Keratinocyte (primary cell): ENCODE measurements at regions not wholly inside any gene's neighbourhood (a gene's known extent, or its start where the extent isn't known, plus 50 kb on each side); places are given as distances from the start of the nearest gene placed in this dataset.

ENCODE experiments used
- DNase-seq: peaks from one replicate; pipeline ENCODE4 v3.0.0-alpha.2; 2011; ENCODE audit warnings: low read depth, missing footprints, low spot score
- FAIRE-seq: peaks from 2 replicates; lab custom pipeline; 2011; peaks lifted over from hg19 to GRCh38; lab: Jason Lieb, UNC
- H2AFZ ChIP-seq: 2 replicates; pipeline ENCODE4 v1.6.0; 2012; ENCODE audit warnings: low read length, control low read depth, inconsistent platforms; ENCODE audit not compliant: control insufficient read depth
- H3K27ac ChIP-seq: 2 replicates; pipeline ENCODE4 v1.5.1; 2011; ENCODE audit warnings: low read length; ENCODE audit not compliant: control insufficient read depth, insufficient read depth
- H3K27me3 ChIP-seq: 3 replicates; pipeline ENCODE4 v1.6.0; 2011; ENCODE audit warnings: low read length; ENCODE audit not compliant: control insufficient read depth, insufficient read depth; ENCODE audit errors: extremely low read depth
- H3K36me3 ChIP-seq, 2 experiments: 2 replicates in 1 of 2; 3 replicates in 1 of 2; pipeline ENCODE4 v1.5.1; 2011; ENCODE audit warnings: low read length in 2 of 2, mild to moderate bottlenecking in 1 of 2; ENCODE audit not compliant: control insufficient read depth in 2 of 2, insufficient read depth in 2 of 2; ENCODE audit errors: extremely low read depth in 1 of 2
- H3K4me1 ChIP-seq: 3 replicates; pipeline ENCODE4 v1.5.1; 2011; ENCODE audit warnings: low read length; ENCODE audit not compliant: control insufficient read depth, insufficient read depth; ENCODE audit errors: extremely low read depth
- H3K4me2 ChIP-seq: 3 replicates; pipeline ENCODE4 v1.6.0; 2011; ENCODE audit warnings: low read depth, low read length; ENCODE audit not compliant: control insufficient read depth, insufficient read depth; ENCODE audit errors: extremely low read depth
- H3K4me3 ChIP-seq, 3 experiments: fragments of 200-600 bp in 1 of 3; sonication (generic) in 1 of 3; 2 replicates in 2 of 3; 3 replicates in 1 of 3; pipeline ENCODE4 v1.5.1; 2011 to 2016; ENCODE audit warnings: low read length in 3 of 3, mild to moderate bottlenecking in 3 of 3, control low read depth in 2 of 3, inconsistent platforms in 1 of 3, low read depth in 1 of 3, mixed read lengths in 1 of 3, mixed run types in 1 of 3, moderate library complexity in 1 of 3; ENCODE audit not compliant: control insufficient read depth in 2 of 3, insufficient read depth in 2 of 3; ENCODE audit errors: extremely low read depth in 1 of 3
- H3K79me2 ChIP-seq: 2 replicates; pipeline ENCODE4 v1.6.0; 2012; ENCODE audit warnings: low read length; ENCODE audit not compliant: control insufficient read depth, insufficient read depth
- H3K9ac ChIP-seq: 3 replicates; pipeline ENCODE4 v1.6.0; 2011; ENCODE audit warnings: low read length; ENCODE audit not compliant: control insufficient read depth, insufficient read depth; ENCODE audit errors: extremely low read depth
- H3K9me1 ChIP-seq: 3 replicates; pipeline ENCODE4 v1.6.0; 2011; ENCODE audit warnings: low read length; ENCODE audit not compliant: control insufficient read depth, insufficient read depth; ENCODE audit errors: extremely low read depth
- H3K9me3 ChIP-seq: 2 replicates; pipeline ENCODE4 v1.5.1; 2012; ENCODE audit warnings: low read depth, low read length; ENCODE audit not compliant: control insufficient read depth
- H4K20me1 ChIP-seq: 3 replicates; pipeline ENCODE4 v1.6.0; 2011; ENCODE audit warnings: low read length; ENCODE audit not compliant: control insufficient read depth, insufficient read depth; ENCODE audit errors: extremely low read depth
- CTCF ChIP-seq, 3 experiments: IDR thresholded peaks in 1 of 3; conservative IDR thresholded peaks in 1 of 3; optimal IDR thresholded peaks in 1 of 3; 2 replicates in 2 of 3; 3 replicates in 1 of 3; pipeline versions ENCODE3 to v1.5.1; 2011; ENCODE audit warnings: low read length in 3 of 3, mild to moderate bottlenecking in 3 of 3, moderate library complexity in 2 of 3, control low read depth in 1 of 3, inconsistent platforms in 1 of 3; ENCODE audit not compliant: insufficient read depth in 2 of 3; ENCODE audit errors: extremely low read depth in 1 of 3
- EZH2 ChIP-seq: IDR thresholded peaks from one replicate; pipeline ENCODE4 v1.6.1; 2012; ENCODE audit warnings: inconsistent platforms, mild to moderate bottlenecking, low read length, moderate library complexity
- dilution Hi-C: fragments of 300-500 bp; cut with MboI; formaldehyde crosslinking; loops from one replicate; pipeline ENCODE4 v1.7.0; 2020; ENCODE audit warnings: low sequenced_read_pairs; ENCODE audit not compliant: extremely low pct_ligation_motif_present

GRCh38 chr15:38954090-38954489 lies 389.5 kb upstream of the RASGRP1 start:
- no peak for DNase-seq
- Histone ChIP-seq H3K9me1 (no peaks in the 10 kb centered on the region), H3K4me3 (no peak overlapping the region), H2AFZ (no peak overlapping the region), H4K20me1 (no peaks in the 10 kb centered on the region), H3K27ac (no peak overlapping the region), H3K27me3 (no peaks in the 10 kb centered on the region), H3K9ac (no peak overlapping the region), H3K9me3 (no peaks in the 10 kb centered on the region), H3K4me2 (no peak overlapping the region), H3K4me1 (no peaks in the 10 kb centered on the region), H3K79me2 (no peaks in the 10 kb centered on the region), H3K36me3 (no peaks in the 10 kb centered on the region)
- dilution Hi-C loops, result no loop called here
- TF ChIP-seq CTCF (optimal IDR thresholded peaks at IDR 0.05 in 1 of 3, IDR thresholded peaks at IDR 0.05 in 1 of 3, conservative IDR thresholded peaks at IDR 0.05 in 1 of 3; ENCODE audit: extremely low read depth in 1 of 3, insufficient read depth in 2 of 3, low read length in 3 of 3), result no peak
- no peak for TF ChIP-seq EZH2
- FAIRE-seq, result no peak

GRCh38 chr15:38961456-38961855 lies 396.8 kb upstream of the RASGRP1 start:
- TF ChIP-seq CTCF (optimal IDR thresholded peaks at IDR 0.05 in 1 of 3, IDR thresholded peaks at IDR 0.05 in 1 of 3, conservative IDR thresholded peaks at IDR 0.05 in 1 of 3; ENCODE audit: extremely low read depth in 1 of 3, insufficient read depth in 2 of 3, low read length in 3 of 3) (no peak), EZH2 (no peak)

More at GRCh38 chr15:38961456-38961855, 396.8 kb upstream of the RASGRP1 start:
- no peaks in the 10 kb centered on the region for H3K27me3 ChIP-seq
- no peak overlapping the region for H3K9ac ChIP-seq
- H3K79me2 ChIP-seq, result no peaks in the 10 kb centered on the region
- no peak overlapping the region for H3K4me3 ChIP-seq
- no peak overlapping the region for H2AFZ ChIP-seq
- dilution Hi-C loops, result no loop called here
- no peak overlapping the region for H3K4me2 ChIP-seq
- no peaks in the 10 kb centered on the region for H4K20me1 ChIP-seq
- no peaks in the 10 kb centered on the region for H3K4me1 ChIP-seq
- no peaks in the 10 kb centered on the region for H3K36me3 ChIP-seq
- no peak overlapping the region for H3K27ac ChIP-seq
- no peaks in the 10 kb centered on the region for H3K9me3 ChIP-seq
- H3K9me1 ChIP-seq, result no peaks in the 10 kb centered on the region
- FAIRE-seq (no peak), DNase-seq (no peak)
